ENCODE measurements at regions not wholly inside any gene's neighbourhood (a gene's known extent, or its start where the extent isn't known, plus 50 kb on each side); places are given as distances from the start of the nearest gene placed in this dataset.

GRCh38 chr15:88717382-88718031 is 78.7 kb downstream of the ISG20 start:
- Mint-ChIP-seq H3K27me3 (ENCODE audit: low read depth in 3 of 3) (peaks cover 2 to 6% (median 5%) of the 10 kb centered on the region in 3 donors), H3K4me1 (no peaks in the 10 kb centered on the region), H3K27ac (no peak overlapping the region), H3K9me3 (peaks cover 0 to 2% (median 0%) of the 10 kb centered on the region in 7 donors), H3K4me3 (no peak overlapping the region), H3K36me3 (no peaks in the 10 kb centered on the region)
- no peak overlapping the region for H3K4me3 ChIP-seq (replicated peaks in 1 of 3; ENCODE audit: low read depth in 2 of 3, low read length in 3 of 3)
- no peaks in the 10 kb centered on the region for H3K36me3 ChIP-seq (replicated peaks in 1 of 2; ENCODE audit: control insufficient read depth in 1 of 2, insufficient read depth in 2 of 2, low read length in 2 of 2)
- no peak overlapping the region for H3K9ac ChIP-seq (ENCODE audit: insufficient read depth, low read length, poor library complexity, severe bottlenecking)
- H3K79me2 ChIP-seq (ENCODE audit: insufficient read depth, low read length): no peaks in the 10 kb centered on the region
- no peaks in the 10 kb centered on the region for H3K4me1 ChIP-seq (ENCODE audit: control insufficient read depth in 1 of 2, insufficient read depth in 2 of 2, low read length in 2 of 2)
- H3K27ac ChIP-seq (ENCODE audit: low read depth in 1 of 2, low read length in 2 of 2): no peak overlapping the region
- H2AFZ ChIP-seq (ENCODE audit: insufficient read depth, low read depth, low read length, poor library complexity, severe bottlenecking): no peak overlapping the region
- no peaks in the 10 kb centered on the region for H4K20me1 ChIP-seq (ENCODE audit: insufficient read depth, low read length)
- peaks cover 0 to 5% of the 10 kb centered on the region in 2 donors for H3K27me3 ChIP-seq (ENCODE audit: control insufficient read depth in 2 of 2, insufficient read depth in 2 of 2, low read length in 2 of 2)
- intact Hi-C loops (cut with micrococcal nuclease): no loop called here
- TF ChIP-seq CTCF (IDR thresholded peaks at IDR 0.05): no peak
- 92% methylated on average over 11 of the region's 13 CpGs for WGBS (ENCODE audit: insufficient coverage)
- DNase-seq: no peak
- no peak overlapping the region for H3K4me2 ChIP-seq (replicated peaks; ENCODE audit: extremely low read depth, low read length, poor library complexity, severe bottlenecking)
- no peaks in the 10 kb centered on the region for H3K9me3 ChIP-seq (replicated peaks in 1 of 2; ENCODE audit: control insufficient read depth in 1 of 2, insufficient read depth in 1 of 2, low read length in 2 of 2)

- DNase-seq: no peak
- Histone ChIP-seq H3K36me3 (replicated peaks in 1 of 2; ENCODE audit: control insufficient read depth in 1 of 2, insufficient read depth in 2 of 2, low read length in 2 of 2) (no peaks in the 10 kb centered on the region), H2AFZ (ENCODE audit: insufficient read depth, low read depth, low read length, poor library complexity, severe bottlenecking) (no peak overlapping the region), H3K9me3 (replicated peaks in 1 of 2; ENCODE audit: control insufficient read depth in 1 of 2, insufficient read depth in 1 of 2, low read length in 2 of 2) (no peaks in the 10 kb centered on the region), H4K20me1 (ENCODE audit: insufficient read depth, low read length) (no peaks in the 10 kb centered on the region), H3K4me1 (ENCODE audit: control insufficient read depth in 1 of 2, insufficient read depth in 2 of 2, low read length in 2 of 2) (no peaks in the 10 kb centered on the region), H3K27me3 (ENCODE audit: control insufficient read depth in 2 of 2, insufficient read depth in 2 of 2, low read length in 2 of 2) (no peaks in the 10 kb centered on the region), H3K4me3 (replicated peaks in 1 of 3; ENCODE audit: low read depth in 2 of 3, low read length in 3 of 3) (no peak overlapping the region), H3K9ac (ENCODE audit: insufficient read depth, low read length, poor library complexity, severe bottlenecking) (no peak overlapping the region), H3K4me2 (replicated peaks; ENCODE audit: extremely low read depth, low read length, poor library complexity, severe bottlenecking) (no peak overlapping the region), H3K79me2 (ENCODE audit: insufficient read depth, low read length) (no peaks in the 10 kb centered on the region), H3K27ac (ENCODE audit: low read depth in 1 of 2, low read length in 2 of 2) (no peak overlapping the region)
- H3K36me3 Mint-ChIP-seq: no peaks in the 10 kb centered on the region
- intact Hi-C loops (cut with micrococcal nuclease): no loop called here
- peaks cover 2 to 5% (median 4%) of the 10 kb centered on the region in 3 donors for H3K27me3 Mint-ChIP-seq (ENCODE audit: low read depth in 3 of 3)
- peaks cover 2% of the 10 kb centered on the region for H3K4me1 Mint-ChIP-seq
- H3K4me3 Mint-ChIP-seq: no peak overlapping the region
- 100% methylated on average over 2 of the region's 3 CpGs for WGBS (ENCODE audit: insufficient coverage)
- H3K27ac Mint-ChIP-seq: no peak overlapping the region
- TF ChIP-seq CTCF (IDR thresholded peaks at IDR 0.05): no peak
- peaks cover 0 to 8% (median 0%) of the 10 kb centered on the region in 7 donors for H3K9me3 Mint-ChIP-seq
Observed at GRCh38 chr15:88718731-88719130, 79.9 kb downstream of the ISG20 start.
